ENCODE measurements at regions not wholly inside any gene's neighbourhood (a gene's known extent, or its start where the extent isn't known, plus 50 kb on each side); places are given as distances from the start of the nearest gene placed in this dataset.

GRCh38 chr16:47970291-47970931 is 185.4 kb downstream of the ABCC12 start:
- Histone ChIP-seq H3K4me3 (no peak overlapping the region), H3K27ac (no peak overlapping the region), H3K36me3 (no peaks in the 10 kb centered on the region), H3K27me3 (no peaks in the 10 kb centered on the region), H3K4me1 (no peaks in the 10 kb centered on the region), H3K9ac (ENCODE audit: low read depth in 2 of 2, low read length in 2 of 2) (no peak overlapping the region), H3K9me3 (no peaks in the 10 kb centered on the region)
- no peak for DNase-seq
- intact Hi-C loops (cut with DNase I), result no loop called here
- TF ChIP-seq CTCF (IDR thresholded peaks at IDR 0.05), result no peak

- TF ChIP-seq CTCF (IDR thresholded peaks at IDR 0.05), result no peak
- Histone ChIP-seq H3K4me3 (no peak overlapping the region), H3K4me1 (no peaks in the 10 kb centered on the region), H3K9me3 (no peaks in the 10 kb centered on the region), H3K27me3 (no peaks in the 10 kb centered on the region), H3K9ac (ENCODE audit: low read depth in 2 of 2, low read length in 2 of 2) (no peak overlapping the region), H3K36me3 (no peaks in the 10 kb centered on the region), H3K27ac (no peak overlapping the region)
- intact Hi-C loops (cut with DNase I), result no loop called here
- no peak for DNase-seq
These were observed 188.4 kb downstream of the ABCC12 start for GRCh38 chr16:47967374-47967773.

DNA sequence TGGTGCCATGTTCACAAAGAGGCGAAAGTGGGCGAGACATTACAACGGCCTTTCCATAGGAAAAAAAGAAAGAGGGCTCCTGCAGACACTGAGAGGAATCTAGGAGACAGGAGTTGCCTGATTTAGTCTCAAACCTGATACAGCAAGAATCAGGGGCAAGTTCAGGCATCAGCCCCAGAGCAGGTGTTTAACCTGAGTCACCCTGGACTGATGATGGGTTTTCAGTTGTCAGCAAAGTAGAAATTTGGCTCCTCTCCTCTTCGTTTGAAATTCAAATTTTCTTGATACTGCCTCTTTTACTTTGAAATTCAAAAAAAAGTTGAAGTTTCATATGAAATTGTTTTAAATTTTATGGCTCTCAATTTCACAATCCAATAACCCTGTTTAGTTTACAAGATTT is 189.5 kb downstream of the ABCC12 start:
- no peak overlapping the region for H3K4me3 ChIP-seq
- no peak for TF ChIP-seq CTCF (IDR thresholded peaks at IDR 0.05)
- no peaks in the 10 kb centered on the region for H3K4me1 ChIP-seq
- H3K27me3 ChIP-seq, result no peaks in the 10 kb centered on the region
- no peak overlapping the region for H3K27ac ChIP-seq
- H3K36me3 ChIP-seq, result no peaks in the 10 kb centered on the region
- intact Hi-C loops (cut with DNase I), result no loop called here
- H3K9me3 ChIP-seq, result no peaks in the 10 kb centered on the region
- H3K9ac ChIP-seq (ENCODE audit: low read depth in 2 of 2, low read length in 2 of 2), result no peak overlapping the region
- DNase-seq, result no peak

GRCh38 chr16:47965439-47965838 is 190.4 kb downstream of the ABCC12 start:
- DNase-seq, result no peak
- Histone ChIP-seq H3K9ac (ENCODE audit: low read depth in 2 of 2, low read length in 2 of 2) (no peak overlapping the region), H3K4me1 (no peaks in the 10 kb centered on the region), H3K4me3 (no peak overlapping the region), H3K27me3 (no peaks in the 10 kb centered on the region), H3K36me3 (no peaks in the 10 kb centered on the region), H3K27ac (no peak overlapping the region), H3K9me3 (no peaks in the 10 kb centered on the region)
- intact Hi-C loops (cut with DNase I), result no loop called here
- no peak for TF ChIP-seq CTCF (IDR thresholded peaks at IDR 0.05)

DNA sequence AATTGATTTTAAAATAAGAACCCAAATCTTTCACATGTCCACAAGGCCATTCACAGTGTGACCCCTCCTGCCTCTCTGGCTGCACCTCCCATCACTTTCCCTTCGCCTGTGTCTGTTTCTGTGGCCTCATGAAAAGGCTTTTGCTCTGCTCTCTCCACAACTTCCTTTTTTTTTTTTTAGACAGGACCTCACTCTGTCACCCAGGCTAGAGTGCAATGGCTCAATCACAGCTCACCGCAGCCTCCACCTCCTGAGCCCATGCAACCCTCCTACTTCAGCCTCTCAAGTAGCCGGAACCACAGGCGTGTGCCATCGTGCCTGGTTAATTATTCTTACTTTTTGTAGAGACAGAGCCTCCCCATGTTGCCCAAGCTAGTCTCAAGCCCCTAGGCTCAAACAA is 197.1 kb downstream of the ABCC12 start:
- intact Hi-C loops (cut with DNase I), result no loop called here
- no peaks in the 10 kb centered on the region for H3K9me3 ChIP-seq
- no peaks in the 10 kb centered on the region for H3K36me3 ChIP-seq
- no peak overlapping the region for H3K4me3 ChIP-seq
- no peaks in the 10 kb centered on the region for H3K4me1 ChIP-seq
- no peak overlapping the region for H3K9ac ChIP-seq (ENCODE audit: low read depth in 2 of 2, low read length in 2 of 2)
- H3K27me3 ChIP-seq, result no peaks in the 10 kb centered on the region
- DNase-seq, result no peak
- TF ChIP-seq CTCF (IDR thresholded peaks at IDR 0.05), result no peak
- no peak overlapping the region for H3K27ac ChIP-seq
